ENCODE measurements at regions not wholly inside any gene's neighbourhood (a gene's known extent, or its start where the extent isn't known, plus 50 kb on each side); places are given as distances from the start of the nearest gene placed in this dataset.

- no peaks in the 10 kb centered on the region for H3K79me1 ChIP-seq (ENCODE audit: low read depth, low read length)
- no peak overlapping the region for H2BK12ac ChIP-seq (ENCODE audit: low read depth, low read length)
- H3K27ac ChIP-seq (ENCODE audit: low read depth, low read length) = no peak overlapping the region
- H4K91ac ChIP-seq (replicated peaks; ENCODE audit: insufficient read length, low read length) = no peak overlapping the region
- no peak overlapping the region for H3K4me2 ChIP-seq (ENCODE audit: insufficient read depth in 1 of 2, low read depth in 2 of 2, low read length in 2 of 2)
- H4K20me1 ChIP-seq (replicated peaks in 1 of 2; ENCODE audit: control insufficient read depth in 1 of 2, insufficient read depth in 2 of 2, low read length in 2 of 2) = no peaks in the 10 kb centered on the region
- no peak overlapping the region for H3K4ac ChIP-seq (replicated peaks; ENCODE audit: insufficient read length, low read depth, low read length)
- WGBS, 2 experiments (ENCODE audit: extremely low coverage in 1 of 2, insufficient coverage in 1 of 2, insufficient read length in 1 of 2, insufficient replicate concordance in 2 of 2, low coverage in 1 of 2, low lambda C conversion rate in 2 of 2, missing lambda C conversion rate in 1 of 2) = 87% methylated on average over 3 of the region's 3 CpGs; no CpG with 5 or more reads in 1 of the 2 experiments
- H3K23me2 ChIP-seq (ENCODE audit: low read depth, low read length) = no peaks in the 10 kb centered on the region
- no peaks in the 10 kb centered on the region for H3K79me2 ChIP-seq (ENCODE audit: control insufficient read depth in 1 of 2, insufficient read depth in 2 of 2, low read length in 2 of 2)
- no peak overlapping the region for H4K8ac ChIP-seq (ENCODE audit: extremely low read depth, insufficient read depth, low read length)
- no peak for DNase-seq (ENCODE audit: low read depth in 1 of 2, low spot score in 2 of 2)
- H3K14ac ChIP-seq (ENCODE audit: insufficient read length) = no peak overlapping the region
- no peak overlapping the region for H2BK15ac ChIP-seq (ENCODE audit: low read length)
- no peaks in the 10 kb centered on the region; a peak in 1 of 8 replicates for H3K36me3 ChIP-seq (ENCODE audit: control insufficient read depth in 2 of 4, insufficient read depth in 4 of 4, low read length in 3 of 4)
- H2AFZ ChIP-seq (ENCODE audit: low read length) = no peak overlapping the region
- H3K4me3 ChIP-seq (ENCODE audit: extremely low read depth in 1 of 4, insufficient read depth in 2 of 4, low read depth in 3 of 4, low read length in 4 of 4) = no peak overlapping the region
- H2BK5ac ChIP-seq (ENCODE audit: low read depth, low read length) = no peak overlapping the region
- CTCF ChIA-PET (ENCODE audit: partially characterized antibody) = no interaction called here
- no peak for TF ChIP-seq RXRA (IDR thresholded peaks at IDR 0.05; ENCODE audit: insufficient read depth, low read depth, low read length)
- no peak for TF ChIP-seq CBX8 (IDR thresholded peaks at IDR 0.05; ENCODE audit: borderline replicate concordance, low read depth, low read length)
- no peak for TF ChIP-seq HDAC6 (IDR thresholded peaks at IDR 0.05; ENCODE audit: low read depth, low read length)
- no peak for TF ChIP-seq RAD21 (IDR thresholded peaks at IDR 0.05 in 1 of 2, conservative IDR thresholded peaks at IDR 0.05 in 1 of 2; ENCODE audit: low read depth in 2 of 2, low read length in 2 of 2)
- TF ChIP-seq CREB1 (IDR thresholded peaks at IDR 0.05) = no peak
- TF ChIP-seq NANOG (IDR thresholded peaks at IDR 0.05; ENCODE audit: insufficient read depth, low read depth, low read length, poor library complexity, severe bottlenecking) = no peak
- no peak overlapping the region for H3K23ac ChIP-seq (ENCODE audit: insufficient read length)
- no peaks in the 10 kb centered on the region for H3K9me3 ChIP-seq (ENCODE audit: insufficient read depth in 2 of 2, low read depth in 1 of 2, low read length in 1 of 2)
- FAIRE-seq = no peak
- no peaks in the 10 kb centered on the region for H3K4me1 ChIP-seq (replicated peaks in 1 of 4; ENCODE audit: control insufficient read depth in 3 of 4, insufficient read depth in 4 of 4, low read length in 3 of 4)
- H3K56ac ChIP-seq (replicated peaks; ENCODE audit: insufficient read length, low read depth, low read length) = no peak overlapping the region
- no peak overlapping the region for H2BK20ac ChIP-seq (ENCODE audit: low read length)
- no peaks in the 10 kb centered on the region for H3K27me3 ChIP-seq (replicated peaks in 1 of 4; ENCODE audit: control insufficient read depth in 3 of 4, extremely low read depth in 1 of 4, insufficient read depth in 3 of 4, low read length in 3 of 4)
- no peak overlapping the region for H2BK120ac ChIP-seq (replicated peaks; ENCODE audit: low read depth, low read length)
- POLR2A ChIA-PET (ENCODE audit: partially characterized antibody) = no interaction called here
- H4K5ac ChIP-seq (ENCODE audit: insufficient read length, low read depth, low read length) = no peak overlapping the region
- H3K18ac ChIP-seq (ENCODE audit: extremely low read depth, low read length) = no peak overlapping the region
- H2AK5ac ChIP-seq (ENCODE audit: low read depth, low read length) = no peak overlapping the region
- no peak overlapping the region for H3K9ac ChIP-seq (replicated peaks in 1 of 4; ENCODE audit: extremely low read depth in 1 of 4, low read depth in 3 of 4, low read length in 3 of 4)
Observed at GRCh38 chrX:113818346-113818745, 765.5 kb upstream of the HTR2C start.
